ENCODE measurements at regions not wholly inside any gene's neighbourhood (a gene's known extent, or its start where the extent isn't known, plus 50 kb on each side); places are given as distances from the start of the nearest gene placed in this dataset.

- no peak for TF ChIP-seq EZH2phosphoT487 (IDR thresholded peaks at IDR 0.05; ENCODE audit: borderline replicate concordance, low read length)
- TF ChIP-seq, protein P1, sequence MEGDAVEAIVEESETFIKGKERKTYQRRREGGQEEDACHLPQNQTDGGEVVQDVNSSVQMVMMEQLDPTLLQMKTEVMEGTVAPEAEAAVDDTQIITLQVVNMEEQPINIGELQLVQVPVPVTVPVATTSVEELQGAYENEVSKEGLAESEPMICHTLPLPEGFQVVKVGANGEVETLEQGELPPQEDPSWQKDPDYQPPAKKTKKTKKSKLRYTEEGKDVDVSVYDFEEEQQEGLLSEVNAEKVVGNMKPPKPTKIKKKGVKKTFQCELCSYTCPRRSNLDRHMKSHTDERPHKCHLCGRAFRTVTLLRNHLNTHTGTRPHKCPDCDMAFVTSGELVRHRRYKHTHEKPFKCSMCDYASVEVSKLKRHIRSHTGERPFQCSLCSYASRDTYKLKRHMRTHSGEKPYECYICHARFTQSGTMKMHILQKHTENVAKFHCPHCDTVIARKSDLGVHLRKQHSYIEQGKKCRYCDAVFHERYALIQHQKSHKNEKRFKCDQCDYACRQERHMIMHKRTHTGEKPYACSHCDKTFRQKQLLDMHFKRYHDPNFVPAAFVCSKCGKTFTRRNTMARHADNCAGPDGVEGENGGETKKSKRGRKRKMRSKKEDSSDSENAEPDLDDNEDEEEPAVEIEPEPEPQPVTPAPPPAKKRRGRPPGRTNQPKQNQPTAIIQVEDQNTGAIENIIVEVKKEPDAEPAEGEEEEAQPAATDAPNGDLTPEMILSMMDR (IDR thresholded peaks at IDR 0.05; ENCODE audit: low read depth, low read length, poor library complexity, severe bottlenecking): no peak
Observed at GRCh38 chr15:25937796-25938195, 74.7 kb upstream of the ATP10A start.
